ENCODE measurements at regions not wholly inside any gene's neighbourhood (a gene's known extent, or its start where the extent isn't known, plus 50 kb on each side); places are given as distances from the start of the nearest gene placed in this dataset.

GRCh38 chr22:34297536-34298120 lies 377.4 kb upstream of the LARGE1 start:
- Histone ChIP-seq H3K79me2 (no peaks in the 10 kb centered on the region), H3K9me3 (ENCODE audit: control insufficient read depth, low read length) (no peaks in the 10 kb centered on the region), H3K4me3 (ENCODE audit: low read depth, low read length) (no peak overlapping the region), H3K36me3 (ENCODE audit: control insufficient read depth, insufficient read depth, low read length) (no peaks in the 10 kb centered on the region), H3K27ac (no peak overlapping the region), H3K4me2 (ENCODE audit: low read length) (no peak overlapping the region), H3K9ac (no peak overlapping the region), H3K4me1 (no peaks in the 10 kb centered on the region), H3K27me3 (ENCODE audit: control insufficient read depth, insufficient read depth, low read length) (no peaks in the 10 kb centered on the region), H2AFZ (no peak overlapping the region)
- TF ChIP-seq CTCF (IDR thresholded peaks at IDR 0.05) = no peak

- no peaks in the 10 kb centered on the region for H3K4me1 ChIP-seq
- H3K9me3 ChIP-seq (ENCODE audit: control insufficient read depth, low read length) = no peaks in the 10 kb centered on the region
- TF ChIP-seq CTCF (IDR thresholded peaks at IDR 0.05) = no peak
- no peak overlapping the region for H2AFZ ChIP-seq
- H3K79me2 ChIP-seq = no peaks in the 10 kb centered on the region
- no peak overlapping the region for H3K9ac ChIP-seq
- no peak overlapping the region for H3K4me3 ChIP-seq (ENCODE audit: low read depth, low read length)
- no peak overlapping the region for H3K27ac ChIP-seq
- no peak overlapping the region for H3K4me2 ChIP-seq (ENCODE audit: low read length)
- no peaks in the 10 kb centered on the region for H3K36me3 ChIP-seq (ENCODE audit: control insufficient read depth, insufficient read depth, low read length)
- no peaks in the 10 kb centered on the region for H3K27me3 ChIP-seq (ENCODE audit: control insufficient read depth, insufficient read depth, low read length)
Measured at GRCh38 chr22:34299496-34299895, 379.2 kb upstream of the LARGE1 start.

GRCh38 chr22:34301569-34301968 lies 381.3 kb upstream of the LARGE1 start:
- Histone ChIP-seq H3K9me3 (ENCODE audit: control insufficient read depth, low read length) (no peaks in the 10 kb centered on the region), H3K4me2 (ENCODE audit: low read length) (no peak overlapping the region), H3K79me2 (no peaks in the 10 kb centered on the region), H3K4me1 (no peaks in the 10 kb centered on the region), H3K27ac (no peak overlapping the region), H3K36me3 (ENCODE audit: control insufficient read depth, insufficient read depth, low read length) (no peaks in the 10 kb centered on the region), H3K9ac (no peak overlapping the region), H2AFZ (no peak overlapping the region), H3K4me3 (ENCODE audit: low read depth, low read length) (no peak overlapping the region), H3K27me3 (ENCODE audit: control insufficient read depth, insufficient read depth, low read length) (no peaks in the 10 kb centered on the region)
- TF ChIP-seq CTCF (IDR thresholded peaks at IDR 0.05) = no peak

GRCh38 chr22:34303656-34304055 lies 383.4 kb upstream of the LARGE1 start:
- Histone ChIP-seq H3K9me3 (ENCODE audit: control insufficient read depth, low read length) (no peaks in the 10 kb centered on the region), H3K4me3 (ENCODE audit: low read depth, low read length) (no peak overlapping the region), H3K27ac (no peak overlapping the region), H3K9ac (no peak overlapping the region), H3K27me3 (ENCODE audit: control insufficient read depth, insufficient read depth, low read length) (no peaks in the 10 kb centered on the region), H3K4me1 (no peaks in the 10 kb centered on the region), H2AFZ (no peak overlapping the region), H3K4me2 (ENCODE audit: low read length) (no peak overlapping the region), H3K36me3 (ENCODE audit: control insufficient read depth, insufficient read depth, low read length) (no peaks in the 10 kb centered on the region), H3K79me2 (no peaks in the 10 kb centered on the region)
- TF ChIP-seq CTCF (IDR thresholded peaks at IDR 0.05) = no peak

- TF ChIP-seq CTCF (IDR thresholded peaks at IDR 0.05) = no peak
- Histone ChIP-seq H3K4me1 (no peaks in the 10 kb centered on the region), H3K4me3 (ENCODE audit: low read depth, low read length) (no peak overlapping the region), H3K79me2 (no peaks in the 10 kb centered on the region), H3K36me3 (ENCODE audit: control insufficient read depth, insufficient read depth, low read length) (no peaks in the 10 kb centered on the region), H3K4me2 (ENCODE audit: low read length) (no peak overlapping the region), H3K27me3 (ENCODE audit: control insufficient read depth, insufficient read depth, low read length) (no peaks in the 10 kb centered on the region), H2AFZ (no peak overlapping the region), H3K27ac (no peak overlapping the region), H3K9ac (no peak overlapping the region), H3K9me3 (ENCODE audit: control insufficient read depth, low read length) (no peaks in the 10 kb centered on the region)
Measured at GRCh38 chr22:34306361-34306760, 386.1 kb upstream of the LARGE1 start.
